GM12873 (cell line): ENCODE measurements at regions not wholly inside any gene's neighbourhood (a gene's known extent, or its start where the extent isn't known, plus 50 kb on each side); places are given as distances from the start of the nearest gene placed in this dataset.

Experiments
- TF ChIP-seq, protein P1 (sequence below): IDR thresholded peaks from 2 replicates; pipeline ENCODE4 v1.5.1; 2012; ENCODE audit warnings: low read depth, mild to moderate bottlenecking, moderate library complexity, low read length, control low read depth; ENCODE audit not compliant: insufficient read depth; ENCODE audit errors: missing control alignments

DNA sequence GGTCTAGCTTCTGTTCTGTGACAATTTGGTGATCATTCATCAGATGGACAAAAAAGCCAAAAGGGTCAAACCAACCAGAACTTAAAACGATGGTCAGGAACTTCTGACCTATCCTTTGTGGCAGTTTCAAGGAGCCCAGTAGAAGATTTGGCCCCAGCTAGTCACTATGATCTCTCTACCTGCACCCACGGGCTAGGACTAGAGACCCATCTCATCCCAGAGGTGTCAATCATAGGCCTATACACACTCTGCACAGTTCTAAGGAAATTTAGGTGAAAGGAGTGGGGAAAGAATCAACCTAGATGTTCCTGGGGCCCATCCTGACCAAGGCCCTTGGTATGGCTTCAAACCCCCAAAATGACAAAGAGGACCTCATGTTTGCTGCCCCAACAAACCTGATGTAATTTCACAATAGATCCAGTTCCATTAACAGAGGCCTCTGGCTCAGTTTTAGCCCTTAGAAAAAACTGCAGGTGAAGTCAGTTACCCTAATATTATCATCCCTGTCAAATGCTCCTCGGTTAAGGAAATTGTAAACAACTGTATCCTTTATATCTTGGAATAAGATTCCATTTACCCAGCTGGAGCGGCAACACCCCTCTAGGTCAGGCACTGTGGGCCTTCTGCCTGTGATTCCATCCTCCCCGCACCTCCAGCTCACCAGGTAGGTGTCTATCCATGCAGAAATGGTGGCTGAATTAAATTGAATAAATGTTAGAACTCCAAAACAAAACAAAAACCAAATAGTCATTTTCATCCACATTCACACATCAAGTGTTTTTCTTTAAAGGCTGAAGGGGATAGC lies 138.7 kb downstream of the ENC1 start:
- TF ChIP-seq, protein P1, sequence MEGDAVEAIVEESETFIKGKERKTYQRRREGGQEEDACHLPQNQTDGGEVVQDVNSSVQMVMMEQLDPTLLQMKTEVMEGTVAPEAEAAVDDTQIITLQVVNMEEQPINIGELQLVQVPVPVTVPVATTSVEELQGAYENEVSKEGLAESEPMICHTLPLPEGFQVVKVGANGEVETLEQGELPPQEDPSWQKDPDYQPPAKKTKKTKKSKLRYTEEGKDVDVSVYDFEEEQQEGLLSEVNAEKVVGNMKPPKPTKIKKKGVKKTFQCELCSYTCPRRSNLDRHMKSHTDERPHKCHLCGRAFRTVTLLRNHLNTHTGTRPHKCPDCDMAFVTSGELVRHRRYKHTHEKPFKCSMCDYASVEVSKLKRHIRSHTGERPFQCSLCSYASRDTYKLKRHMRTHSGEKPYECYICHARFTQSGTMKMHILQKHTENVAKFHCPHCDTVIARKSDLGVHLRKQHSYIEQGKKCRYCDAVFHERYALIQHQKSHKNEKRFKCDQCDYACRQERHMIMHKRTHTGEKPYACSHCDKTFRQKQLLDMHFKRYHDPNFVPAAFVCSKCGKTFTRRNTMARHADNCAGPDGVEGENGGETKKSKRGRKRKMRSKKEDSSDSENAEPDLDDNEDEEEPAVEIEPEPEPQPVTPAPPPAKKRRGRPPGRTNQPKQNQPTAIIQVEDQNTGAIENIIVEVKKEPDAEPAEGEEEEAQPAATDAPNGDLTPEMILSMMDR: no peak

DNA sequence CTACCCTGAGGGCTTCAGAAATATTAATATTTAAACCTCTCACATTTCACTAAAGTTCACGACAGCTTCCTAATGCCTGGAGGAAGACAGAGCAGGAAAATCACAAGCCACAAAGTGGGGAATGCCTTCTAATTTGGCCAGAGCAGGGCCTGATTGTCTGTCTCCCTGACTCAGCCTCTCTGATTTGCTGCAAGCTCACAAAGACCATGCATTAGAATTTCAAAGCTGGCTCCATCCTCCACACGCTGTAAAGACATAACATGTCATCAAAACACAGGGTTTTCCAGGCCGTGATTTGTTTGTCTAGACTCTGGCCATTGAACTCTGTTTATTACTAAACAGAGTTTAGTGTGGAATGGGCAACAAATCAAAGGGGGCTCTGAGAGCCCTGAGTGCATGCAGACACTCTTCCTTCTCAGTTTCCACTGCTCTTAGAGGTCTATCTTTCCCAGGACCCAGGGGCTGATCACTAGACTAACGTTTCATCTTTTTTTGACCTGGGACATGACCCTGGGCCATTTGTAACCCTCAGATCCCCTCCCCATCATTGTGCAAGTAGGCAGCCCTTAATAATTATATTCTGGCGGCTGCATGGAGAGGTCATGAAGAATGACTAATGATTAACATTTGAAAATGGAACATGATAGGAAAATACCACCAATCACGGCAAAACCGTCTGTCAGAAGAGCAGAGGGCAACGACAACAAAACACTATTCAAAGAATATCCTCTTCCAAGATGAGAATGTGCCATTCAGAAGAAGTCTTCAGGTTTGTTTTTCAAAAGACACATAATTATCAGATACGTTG lies 140.2 kb downstream of the ENC1 start:
- TF ChIP-seq, protein P1: no peak

DNA sequence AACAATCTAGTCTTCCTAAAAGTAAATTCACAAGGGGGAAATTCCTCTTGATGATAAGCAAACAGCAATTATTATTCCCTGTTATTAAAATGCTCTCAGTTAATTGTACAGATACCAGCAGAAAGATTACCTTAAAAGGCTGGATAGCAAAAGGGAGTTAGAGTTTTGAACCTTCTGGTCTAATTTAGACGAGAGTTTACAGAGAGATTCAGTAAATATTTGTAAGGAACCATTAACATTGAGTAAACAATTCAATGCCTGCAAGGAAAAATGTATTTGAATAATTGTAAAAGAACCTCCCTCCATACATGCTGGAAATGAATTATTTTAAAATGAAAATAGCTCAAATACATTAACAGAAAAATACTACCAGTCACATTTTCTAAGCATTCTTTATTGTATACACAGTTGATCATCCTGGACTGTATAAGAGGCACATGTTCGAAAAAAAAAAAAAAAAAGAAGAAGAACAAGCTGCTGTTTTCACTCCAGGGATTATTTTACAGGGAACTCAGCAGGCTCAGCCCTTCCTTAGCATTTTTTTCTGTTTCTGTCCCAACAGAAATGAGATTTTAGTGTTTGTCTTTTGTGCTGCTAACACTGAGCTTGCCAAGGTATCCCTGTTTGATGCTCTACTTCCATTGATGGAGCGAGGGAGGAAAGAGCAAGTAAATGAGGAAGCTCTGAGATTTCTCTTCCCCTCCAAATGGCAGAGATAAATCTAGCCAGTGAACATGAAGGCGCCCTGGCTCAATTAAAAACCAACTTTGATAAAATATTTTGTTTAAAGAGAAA lies 141.1 kb downstream of the ENC1 start:
- TF ChIP-seq, protein P1: no peak

DNA sequence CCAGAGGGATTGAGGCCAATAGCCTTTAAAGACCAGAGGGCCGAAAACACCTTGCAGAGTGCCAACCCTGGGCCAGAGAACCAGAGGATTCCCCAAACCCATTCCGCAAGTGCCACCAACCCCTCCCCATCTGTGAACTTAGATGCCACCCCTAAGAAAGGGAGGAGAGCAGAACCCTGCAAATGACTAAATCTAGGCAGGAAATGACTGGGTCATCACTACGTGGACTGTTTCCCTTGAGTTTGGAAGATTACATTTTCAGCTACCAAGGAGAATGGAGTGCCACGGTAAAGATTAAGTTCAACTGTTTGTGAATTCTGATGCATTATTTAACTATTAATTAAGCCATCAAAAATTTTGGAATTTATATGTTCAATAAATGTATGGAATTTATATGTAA lies 142.8 kb downstream of the ENC1 start:
- TF ChIP-seq, protein P1: no peak

DNA sequence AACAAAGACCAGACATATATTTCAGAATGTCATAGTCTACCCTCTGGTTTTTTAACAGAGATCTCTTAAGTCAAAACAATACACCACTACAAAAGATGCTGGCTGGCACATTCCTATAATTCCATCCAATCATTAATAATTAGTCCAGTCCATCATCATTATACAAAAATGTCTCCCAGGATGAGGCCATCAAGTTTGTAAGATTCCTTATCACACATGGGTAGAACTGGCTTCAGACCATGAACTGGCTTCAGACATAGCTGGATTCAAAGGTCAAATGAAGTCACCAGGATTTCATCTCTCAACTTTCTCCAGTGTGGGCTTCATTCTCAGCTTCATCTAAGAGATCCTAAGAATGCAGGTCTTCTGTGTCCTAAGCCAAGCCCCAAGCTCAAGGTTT lies 147.1 kb downstream of the ENC1 start:
- TF ChIP-seq, protein P1: no peak

DNA sequence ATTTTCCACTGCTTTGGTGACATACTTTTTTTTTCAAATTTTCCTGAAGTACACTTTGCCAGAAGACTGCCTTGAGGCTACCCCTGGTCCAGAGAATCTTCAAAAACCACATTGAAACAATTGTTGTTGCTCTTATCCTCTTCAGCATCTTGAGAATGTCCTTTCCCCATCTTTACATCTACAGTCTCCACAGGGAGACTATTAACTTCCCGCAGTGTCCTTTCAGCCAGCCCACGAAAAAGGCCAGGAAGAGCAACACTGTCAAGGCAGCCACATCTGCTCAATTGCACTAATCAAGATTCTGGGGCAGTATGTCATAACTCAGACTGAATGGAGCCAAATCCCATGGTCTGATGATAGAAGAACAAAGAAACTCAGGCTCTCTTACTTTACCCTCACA lies 148.3 kb downstream of the ENC1 start:
- TF ChIP-seq, protein P1: no peak

DNA sequence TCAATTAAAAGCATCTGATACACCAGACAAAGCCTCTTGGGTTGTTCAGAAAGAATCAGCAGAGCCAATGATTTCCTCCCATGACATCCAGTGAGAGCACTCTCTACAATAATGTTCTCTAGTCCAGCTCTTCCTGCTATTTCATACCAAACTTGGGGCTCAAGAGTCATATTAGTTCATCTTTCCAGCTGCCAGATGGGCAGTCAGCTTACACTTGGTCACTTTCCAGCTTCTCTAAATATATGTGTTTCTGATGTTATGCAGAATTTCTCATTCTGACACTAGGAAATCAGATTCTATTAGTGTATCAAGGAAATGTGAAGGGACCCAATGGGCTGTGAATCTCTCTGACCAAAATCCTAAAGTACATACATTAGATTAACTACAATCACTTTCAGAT lies 148.9 kb downstream of the ENC1 start:
- TF ChIP-seq, protein P1: no peak
